RKO (cell line): ENCODE measurements at regions not wholly inside any gene's neighbourhood (a gene's known extent, or its start where the extent isn't known, plus 50 kb on each side); places are given as distances from the start of the nearest gene placed in this dataset.
A peak's percentile ranks its signal among the peaks of the same experiment; 100 is the strongest.

Experiments used
- DNase-seq: peaks from one replicate; pipeline ENCODE4 v3.0.0-alpha.2; 2016; ENCODE audit warnings: low spot score

GRCh38 chr14:94995551-94995950, 161.8 kb downstream of the DICER1 start:
- DNase-seq: no peak

- DNase-seq: no peak
Measured at GRCh38 chr14:94994245-94994644, 163.1 kb downstream of the DICER1 start.

DNA sequence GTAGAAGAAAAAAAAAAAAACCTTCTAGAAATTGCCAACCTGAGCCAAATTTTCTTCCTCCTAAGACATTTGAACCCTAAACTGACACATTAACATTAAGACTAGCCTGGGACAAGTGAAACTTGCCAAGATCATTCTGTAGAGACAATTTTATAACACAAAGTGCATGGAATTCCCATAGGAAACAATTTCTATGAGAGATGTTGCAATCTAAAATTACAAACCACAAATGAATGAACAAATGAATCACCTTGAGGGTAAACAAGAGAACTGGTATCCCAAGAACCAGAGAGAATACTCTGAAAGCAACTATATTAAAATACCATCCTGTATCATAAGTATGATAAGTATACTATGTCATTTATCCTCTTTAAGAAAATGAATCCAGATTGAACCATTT, 165.3 kb downstream of the DICER1 start:
- DNase-seq: no peak

DNA sequence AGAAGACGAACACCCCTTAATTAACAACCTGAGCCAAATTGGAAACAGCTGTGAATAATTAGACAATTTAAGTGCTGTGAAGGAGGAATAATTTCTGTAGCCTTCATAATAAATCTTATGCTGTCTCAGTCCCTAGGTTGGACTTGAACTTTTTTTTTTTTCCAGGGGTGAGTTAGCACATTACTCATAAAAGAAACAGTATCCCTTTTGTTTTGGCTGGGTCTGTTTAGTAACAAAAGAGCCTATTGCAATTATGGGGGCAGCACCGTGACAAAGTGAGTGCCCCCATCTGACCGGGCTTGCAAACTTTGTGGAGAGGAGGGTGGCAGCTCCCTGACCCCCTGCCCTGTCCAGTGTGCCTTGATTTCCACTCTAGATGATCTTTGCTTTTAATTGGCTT, 167.4 kb downstream of the DICER1 start:
- no peak for DNase-seq

GRCh38 chr14:94989417-94989816, 167.9 kb downstream of the DICER1 start:
- no peak for DNase-seq

GRCh38 chr14:94987409-94987808, 169.9 kb downstream of the DICER1 start:
- DNase-seq: no peak

DNA sequence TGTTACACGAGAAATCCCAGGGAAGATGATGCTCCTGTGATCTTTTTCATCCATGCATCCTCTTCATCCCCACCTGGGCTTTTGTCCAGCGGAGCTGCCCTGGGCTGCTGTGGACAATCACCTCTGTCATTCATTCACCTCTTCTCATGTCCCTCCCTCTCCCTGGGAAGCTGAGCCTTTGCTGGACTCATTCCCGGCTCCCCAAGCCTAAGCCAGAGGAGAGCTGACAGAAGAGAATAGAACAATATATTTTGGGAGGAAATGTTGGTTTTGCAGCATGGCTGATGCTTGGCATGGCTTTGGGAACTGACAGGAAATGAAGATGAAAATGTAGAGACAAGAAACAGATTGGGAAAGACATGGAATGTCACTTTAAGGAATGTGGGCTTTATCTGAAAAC, 177.4 kb downstream of the DICER1 start:
- DNase-seq: no peak

DNA sequence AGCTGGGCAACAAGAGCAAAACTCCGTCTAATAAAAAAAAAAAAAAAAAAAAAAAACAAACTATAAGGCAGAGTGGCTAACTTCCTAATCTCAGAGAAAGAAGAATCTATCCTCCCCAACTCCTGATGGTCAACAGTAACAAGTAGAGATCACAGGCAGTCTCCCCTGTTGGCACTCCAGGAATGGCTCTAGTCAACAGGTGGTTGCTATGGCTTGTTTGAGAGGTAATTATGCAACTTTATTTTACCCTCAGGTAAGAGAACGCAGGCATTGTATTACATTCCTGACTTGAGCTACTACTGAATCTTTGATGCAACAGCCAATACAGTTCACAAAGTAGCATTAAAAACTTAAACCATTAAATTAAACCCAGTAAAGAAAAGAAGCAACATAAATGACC, 180.3 kb downstream of the DICER1 start:
- DNase-seq: no peak

DNA sequence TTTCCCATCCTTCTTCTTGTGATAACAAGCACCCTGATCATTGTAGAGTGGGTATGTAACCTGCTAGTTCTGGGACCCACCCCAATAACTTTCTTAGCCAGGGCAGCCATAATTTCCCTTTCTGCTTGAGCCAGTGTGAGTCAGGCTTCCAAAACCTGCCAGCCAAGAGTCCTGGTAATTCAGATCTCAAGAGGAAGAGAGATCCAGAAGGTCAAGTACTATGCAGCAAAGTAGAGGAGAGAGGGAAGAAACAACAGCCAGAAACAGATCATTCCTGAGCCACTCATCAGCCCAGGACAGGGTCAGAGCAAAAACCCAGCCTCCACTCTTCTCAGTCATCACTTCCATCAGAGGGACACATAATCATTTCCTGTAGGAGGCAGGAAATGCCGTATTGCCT, 182.0 kb downstream of the DICER1 start:
- peak; percentile 7 for DNase-seq

- DNase-seq: no peak
Measured at GRCh38 chr14:94974893-94975292, 182.4 kb downstream of the DICER1 start.

GRCh38 chr14:94974422-94974821, 182.9 kb downstream of the DICER1 start:
- no peak for DNase-seq

- no peak for DNase-seq
Measured at GRCh38 chr14:94971750-94972149, 185.6 kb downstream of the DICER1 start.

DNA sequence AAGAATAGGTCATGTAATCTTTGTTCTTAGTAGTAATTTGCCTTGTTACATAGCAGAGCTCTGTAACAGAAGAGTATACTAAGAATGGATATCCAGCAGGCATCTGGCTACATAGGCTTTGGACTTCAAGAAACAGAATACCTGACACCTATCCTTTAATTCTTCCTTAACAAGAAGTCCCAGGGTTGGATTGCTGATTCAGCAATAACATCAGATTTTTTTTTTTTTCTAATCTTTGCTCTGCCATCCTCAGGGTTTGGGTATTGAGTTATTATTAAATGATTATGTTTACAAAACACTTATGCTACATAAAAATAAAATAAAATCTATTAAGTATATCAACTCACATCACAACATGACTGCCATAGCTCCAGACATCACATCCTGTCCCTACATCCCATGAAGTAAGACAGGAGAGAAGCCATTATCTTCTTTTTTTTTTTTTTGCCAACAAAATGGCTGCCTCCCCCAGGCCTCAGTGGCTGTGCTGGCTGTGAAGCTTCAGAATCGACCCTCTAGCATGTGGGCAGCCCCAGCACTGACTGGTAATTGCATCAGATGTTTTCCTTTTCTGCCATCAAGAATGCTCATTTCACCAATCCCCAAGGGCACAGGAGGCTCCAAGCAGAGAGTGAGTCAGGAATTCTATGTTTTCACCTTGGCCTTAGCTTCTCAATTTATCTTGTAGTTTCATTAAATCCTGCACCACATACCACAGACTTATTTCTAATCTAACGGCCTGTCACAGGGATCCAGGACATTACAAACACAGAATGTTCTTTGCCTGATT, 186.2 kb downstream of the DICER1 start:
- DNase-seq: no peak

GRCh38 chr14:94969766-94970165, 187.6 kb downstream of the DICER1 start:
- DNase-seq: no peak

- DNase-seq: no peak
Measured at GRCh38 chr14:94966868-94967267, 190.5 kb downstream of the DICER1 start.

GRCh38 chr14:94966344-94966743, 191.0 kb downstream of the DICER1 start:
- no peak for DNase-seq

- DNase-seq: no peak
Measured at GRCh38 chr14:94965551-94966313, 191.6 kb downstream of the DICER1 start.

DNA sequence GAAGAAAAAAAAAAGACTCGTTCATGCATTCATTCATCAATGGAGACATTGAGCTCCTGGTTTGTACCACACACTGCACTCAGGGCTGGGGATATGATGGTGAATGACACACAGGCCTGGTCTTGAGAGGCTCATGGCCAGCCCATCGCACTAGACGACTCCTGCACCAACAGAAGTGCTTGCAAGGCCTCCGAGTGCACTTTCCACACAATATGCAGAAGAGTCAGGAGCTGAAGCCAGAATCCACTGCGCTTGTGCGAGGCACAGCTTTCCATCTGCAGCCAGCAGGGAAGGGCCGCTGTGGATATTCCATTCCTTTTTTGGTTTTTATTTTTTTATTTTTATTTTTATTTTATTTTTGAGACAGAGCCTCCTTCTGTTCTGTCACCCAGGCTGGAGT, 192.4 kb downstream of the DICER1 start:
- no peak for DNase-seq

GRCh38 chr14:94964181-94964580, 193.1 kb downstream of the DICER1 start:
- DNase-seq: no peak

DNA sequence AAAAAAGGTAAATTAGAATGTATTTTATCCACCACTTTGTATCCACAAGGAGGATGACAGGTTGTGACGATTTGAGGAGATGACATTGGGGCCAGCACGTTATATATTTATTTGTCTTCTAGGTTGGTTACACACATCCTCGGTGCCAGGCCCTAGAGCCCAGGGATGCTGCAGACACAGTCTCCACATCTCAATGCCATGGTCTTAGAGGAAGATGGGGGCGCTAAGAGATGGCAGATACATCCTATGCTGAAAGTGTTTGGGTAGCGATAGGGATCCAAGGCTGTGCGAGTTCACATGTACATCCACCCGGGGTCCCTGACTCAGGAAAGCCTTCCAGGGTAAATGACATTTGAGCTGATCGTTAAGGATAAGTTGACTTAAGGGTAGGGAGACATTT, 193.1 kb upstream of the GSC start:
- no peak for DNase-seq

- no peak for DNase-seq
Measured at GRCh38 chr14:94962166-94962575, 192.3 kb upstream of the GSC start.

- DNase-seq: no peak
Measured at GRCh38 chr14:94961386-94962165, 191.7 kb upstream of the GSC start.
